MM.1S (cell line): ENCODE measurements at regions not wholly inside any gene's neighbourhood (a gene's known extent, or its start where the extent isn't known, plus 50 kb on each side); places are given as distances from the start of the nearest gene placed in this dataset.

Experiments
- CTCF ChIP-seq: fragments of 300-600 bp; sonication (generic); IDR thresholded peaks from 2 replicates; pipeline ENCODE4 v1.5.1; 2016; ENCODE audit warnings: antibody characterized with exemption, low read length, mixed read lengths
- EZH2phosphoT487 ChIP-seq: fragments of 300-600 bp; sonication (generic); IDR thresholded peaks from 2 replicates; pipeline ENCODE4 v1.6.1; 2018; ENCODE audit warnings: antibody characterized with exemption, low read length

- TF ChIP-seq CTCF = no peak
- TF ChIP-seq EZH2phosphoT487 = no peak
Measured at GRCh38 chr1:224811564-224811963, 117.9 kb upstream of the DNAH14 start.
